ENCODE measurements at regions not wholly inside any gene's neighbourhood (a gene's known extent, or its start where the extent isn't known, plus 50 kb on each side); places are given as distances from the start of the nearest gene placed in this dataset.

DNA sequence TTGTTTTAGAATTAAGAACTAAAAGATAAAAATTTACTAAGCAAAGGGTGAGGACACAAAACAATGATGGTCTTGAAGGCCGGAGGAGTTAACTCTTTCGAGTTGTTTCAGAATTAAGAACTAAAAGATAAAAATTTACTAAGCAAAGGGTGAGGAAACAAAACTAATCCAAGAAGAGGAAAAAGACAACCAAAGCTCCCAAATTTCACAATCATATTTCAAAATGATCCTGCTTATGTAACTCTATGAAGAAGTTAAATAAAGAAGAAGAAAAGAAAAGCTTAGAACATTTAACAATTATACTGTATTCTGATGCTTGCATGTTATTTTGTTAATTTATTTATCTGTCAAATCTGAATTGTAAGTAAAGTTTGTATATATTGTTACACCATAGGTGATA is 154.8 kb upstream of the SLIT2 start:
- POLR2A ChIA-PET (ENCODE audit: low non-redundant PET) = no interaction called here
- H3K27ac ChIP-seq = no peak overlapping the region
- TF ChIP-seq CTCF (conservative IDR thresholded peaks at IDR 0.05; ENCODE audit: low read depth) = no peak
- no peak for DNase-seq (ENCODE audit: low spot score)
- CTCF ChIA-PET = no interaction called here

DNA sequence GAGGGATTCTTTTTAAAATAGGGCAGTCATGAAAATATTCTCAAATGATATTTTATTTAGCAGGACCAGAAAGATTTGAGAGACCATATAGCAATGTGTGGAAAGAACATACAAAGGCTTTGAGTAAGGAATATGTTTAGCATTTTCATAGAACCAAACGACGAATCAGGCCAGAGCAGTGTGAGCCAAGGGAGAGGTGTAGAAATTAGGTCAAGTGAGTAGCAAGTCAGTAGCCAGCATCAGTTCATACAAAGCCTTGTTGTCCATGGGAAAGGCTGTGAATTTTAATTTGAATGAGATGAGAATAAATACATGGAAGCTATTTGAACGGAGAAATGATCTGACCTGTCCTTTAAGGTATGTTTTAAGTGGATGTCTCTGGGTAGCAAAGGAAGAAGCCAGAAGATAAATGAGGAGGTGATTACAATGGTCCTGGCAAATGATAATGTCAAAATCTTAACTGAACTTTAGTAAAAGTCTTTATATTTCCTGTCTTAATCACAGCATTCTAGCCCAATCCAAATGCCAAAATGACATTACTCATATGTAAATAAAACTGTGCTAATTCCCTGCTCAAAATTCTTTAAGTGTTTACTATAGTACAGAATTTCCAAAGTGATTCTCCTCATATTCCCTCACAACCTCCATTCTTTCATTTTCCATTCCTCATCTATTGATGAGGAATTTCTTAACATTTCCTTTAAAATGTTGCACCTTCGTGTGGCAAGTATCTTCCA is 155.7 kb upstream of the SLIT2 start:
- no peak for TF ChIP-seq CTCF (conservative IDR thresholded peaks at IDR 0.05; ENCODE audit: low read depth)
- ChIA-PET POLR2A (ENCODE audit: low non-redundant PET) (no interaction called here), CTCF (no interaction called here)
- H3K27ac ChIP-seq = no peak overlapping the region
- no peak for DNase-seq (ENCODE audit: low spot score)

GRCh38 chr4:20091781-20092180 is 159.9 kb upstream of the SLIT2 start:
- H3K27ac ChIP-seq = no peak overlapping the region
- no peak for DNase-seq (ENCODE audit: low spot score)
- CTCF ChIA-PET = no interaction called here
- POLR2A ChIA-PET (ENCODE audit: low non-redundant PET) = no interaction called here
- no peak for TF ChIP-seq CTCF (conservative IDR thresholded peaks at IDR 0.05; ENCODE audit: low read depth)

DNA sequence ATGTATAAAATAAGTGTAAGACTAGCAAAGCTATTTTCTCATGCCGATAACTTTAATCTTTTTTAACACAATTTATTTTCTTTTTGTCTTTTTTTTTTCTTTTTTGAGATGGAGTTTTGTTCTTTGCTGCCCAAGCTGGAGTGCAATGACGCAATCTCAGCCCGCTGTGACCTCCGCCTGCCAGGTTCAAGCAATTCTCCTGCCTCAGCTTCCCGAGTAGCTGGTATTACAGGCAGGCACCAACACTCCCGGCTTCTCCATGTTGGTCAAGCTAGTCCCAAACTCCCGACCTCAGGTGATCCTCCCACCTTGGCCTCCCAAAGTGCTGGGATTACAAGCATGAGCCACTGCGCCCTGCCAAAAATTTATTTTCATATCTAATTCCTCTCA is 164.2 kb upstream of the SLIT2 start:
- no peak for TF ChIP-seq CTCF (conservative IDR thresholded peaks at IDR 0.05; ENCODE audit: low read depth)
- ChIA-PET POLR2A (ENCODE audit: low non-redundant PET) (no interaction called here), CTCF (no interaction called here)
- H3K27ac ChIP-seq = no peak overlapping the region
- DNase-seq (ENCODE audit: low spot score) = no peak

GRCh38 chr4:20086799-20087521 is 164.7 kb upstream of the SLIT2 start:
- no peak for DNase-seq (ENCODE audit: low spot score)
- POLR2A ChIA-PET (ENCODE audit: low non-redundant PET) = no interaction called here

More at GRCh38 chr4:20086799-20087521, 164.7 kb upstream of the SLIT2 start:
- H3K27ac ChIP-seq = no peak overlapping the region
- no peak for TF ChIP-seq CTCF (conservative IDR thresholded peaks at IDR 0.05; ENCODE audit: low read depth)
- CTCF ChIA-PET = no interaction called here
